ENCODE measurements at regions not wholly inside any gene's neighbourhood (a gene's known extent, or its start where the extent isn't known, plus 50 kb on each side); places are given as distances from the start of the nearest gene placed in this dataset.

GRCh38 chr2:15808944-15809343, 131.4 kb upstream of the MYCN start:
- Histone ChIP-seq H3K27me3 (no peaks in the 10 kb centered on the region), H3K9me3 (no peaks in the 10 kb centered on the region), H3K36me3 (no peaks in the 10 kb centered on the region), H3K27ac (replicated peaks in 1 of 4) (no peak overlapping the region), H3K4me3 (no peak overlapping the region), H3K4me1 (no peaks in the 10 kb centered on the region)
- DNase-seq (ENCODE audit: extremely low spot score): no peak
- intact Hi-C loops (cut with DNase I): no loop called here
- TF ChIP-seq CTCF (IDR thresholded peaks at IDR 0.05): no peak
- TF ChIP-seq EP300 (IDR thresholded peaks at IDR 0.05): no peak
- 68% methylated on average over 8 of the region's 8 CpGs for whole genome bisulfite sequencing

GRCh38 chr2:15809404-15809803, 130.9 kb upstream of the MYCN start:
- Histone ChIP-seq H3K27ac (replicated peaks in 1 of 4) (no peak overlapping the region), H3K4me3 (no peak overlapping the region), H3K27me3 (no peaks in the 10 kb centered on the region), H3K4me1 (peaks cover 0 to 4% (median 1%) of the 10 kb centered on the region in 4 donors), H3K9me3 (no peaks in the 10 kb centered on the region), H3K36me3 (no peaks in the 10 kb centered on the region)
- DNase-seq (ENCODE audit: extremely low spot score): no peak
- no peak for TF ChIP-seq CTCF (IDR thresholded peaks at IDR 0.05)
- no peak for TF ChIP-seq POLR2AphosphoS5 (IDR thresholded peaks at IDR 0.05)
- no peak for TF ChIP-seq EP300 (IDR thresholded peaks at IDR 0.05)
- TF ChIP-seq POLR2A (IDR thresholded peaks at IDR 0.05; ENCODE audit: low read depth): no peak
- 74% methylated on average over 11 of the region's 11 CpGs for WGBS
- intact Hi-C loops (cut with DNase I): no loop called here

GRCh38 chr2:15810477-15811150, 129.7 kb upstream of the MYCN start:
- H3K27me3 ChIP-seq: no peaks in the 10 kb centered on the region
- intact Hi-C loops (cut with DNase I): no loop called here
- H3K9me3 ChIP-seq: no peaks in the 10 kb centered on the region
- H3K36me3 ChIP-seq: no peaks in the 10 kb centered on the region
- H3K4me3 ChIP-seq: no peak overlapping the region
- peaks cover 0 to 13% (median 8%) of the 10 kb centered on the region in 4 donors for H3K4me1 ChIP-seq
- WGBS: 88% methylated on average over 11 of the region's 12 CpGs
- no peak for DNase-seq (ENCODE audit: extremely low spot score)
- TF ChIP-seq POLR2AphosphoS5 (IDR thresholded peaks at IDR 0.05) (no peak), CTCF (IDR thresholded peaks at IDR 0.05) (no peak), EP300 (IDR thresholded peaks at IDR 0.05) (no peak), POLR2A (IDR thresholded peaks at IDR 0.05; ENCODE audit: low read depth) (no peak)
- H3K27ac ChIP-seq (replicated peaks in 1 of 4): no peak overlapping the region

- intact Hi-C loops (cut with DNase I): no loop called here
- H3K36me3 ChIP-seq: no peaks in the 10 kb centered on the region
- peaks cover 0 to 13% (median 8%) of the 10 kb centered on the region in 4 donors for H3K4me1 ChIP-seq
- H3K9me3 ChIP-seq: no peaks in the 10 kb centered on the region
- no peak for TF ChIP-seq POLR2A (IDR thresholded peaks at IDR 0.05; ENCODE audit: low read depth)
- no peak for TF ChIP-seq CTCF (IDR thresholded peaks at IDR 0.05)
- TF ChIP-seq EP300 (IDR thresholded peaks at IDR 0.05): no peak
- no peak for TF ChIP-seq POLR2AphosphoS5 (IDR thresholded peaks at IDR 0.05)
- no peak overlapping the region for H3K4me3 ChIP-seq
- no peaks in the 10 kb centered on the region for H3K27me3 ChIP-seq
- 89% methylated on average over 8 of the region's 8 CpGs for WGBS
- DNase-seq (ENCODE audit: extremely low spot score): no peak
- H3K27ac ChIP-seq (replicated peaks in 1 of 4): no peak overlapping the region
Observed at GRCh38 chr2:15811367-15811766, 129.0 kb upstream of the MYCN start.

Measured in esophagus muscularis mucosa (tissue), 4 donors.